ENCODE measurements at regions not wholly inside any gene's neighbourhood (a gene's known extent, or its start where the extent isn't known, plus 50 kb on each side); places are given as distances from the start of the nearest gene placed in this dataset.

DNA sequence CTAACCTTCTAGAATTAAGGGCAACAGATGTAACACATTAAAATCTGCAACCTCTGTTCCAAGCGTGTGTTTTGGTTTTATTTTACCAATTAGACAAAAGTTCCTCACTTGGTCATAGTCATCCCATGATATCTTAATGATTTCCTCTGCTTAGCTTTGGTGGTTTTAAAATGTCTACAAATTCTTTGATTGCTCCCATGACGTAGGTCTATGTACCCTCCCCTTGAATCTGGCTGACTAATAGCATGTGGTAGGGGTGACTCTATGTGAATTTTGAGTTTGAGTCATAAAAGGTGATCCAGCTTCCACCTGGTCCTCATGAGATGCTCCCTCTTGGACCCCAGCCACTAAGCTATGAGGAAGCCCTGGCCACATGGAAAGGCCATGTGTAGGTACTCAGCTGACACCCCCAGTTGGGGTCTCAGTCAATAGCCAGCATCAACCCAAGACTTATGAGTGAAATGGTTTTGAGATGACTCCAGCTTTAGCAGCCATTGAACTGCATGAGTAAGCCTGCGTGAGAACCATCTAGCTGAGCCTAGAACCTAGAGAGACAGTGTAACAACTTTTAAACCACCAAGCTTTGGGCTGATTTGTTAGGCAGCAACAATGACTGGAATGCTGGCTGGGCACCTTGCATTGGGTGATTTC lies 247.1 kb downstream of the MSRB3 start:
- TF ChIP-seq CTCF (IDR thresholded peaks at IDR 0.05; ENCODE audit: unreplicated experiment), result no peak
- DNase-seq (ENCODE audit: low spot score, unreplicated experiment), result no peak
- Mint-ChIP-seq H3K36me3 (ENCODE audit: insufficient read depth) (no peaks in the 10 kb centered on the region), H3K9me3 (ENCODE audit: low read depth) (no peaks in the 10 kb centered on the region), H3K27ac (no peak overlapping the region), H3K4me3 (ENCODE audit: low read depth) (no peak overlapping the region), H3K27me3 (no peaks in the 10 kb centered on the region), H3K4me1 (ENCODE audit: low read depth) (peaks cover 3% of the 10 kb centered on the region)

DNA sequence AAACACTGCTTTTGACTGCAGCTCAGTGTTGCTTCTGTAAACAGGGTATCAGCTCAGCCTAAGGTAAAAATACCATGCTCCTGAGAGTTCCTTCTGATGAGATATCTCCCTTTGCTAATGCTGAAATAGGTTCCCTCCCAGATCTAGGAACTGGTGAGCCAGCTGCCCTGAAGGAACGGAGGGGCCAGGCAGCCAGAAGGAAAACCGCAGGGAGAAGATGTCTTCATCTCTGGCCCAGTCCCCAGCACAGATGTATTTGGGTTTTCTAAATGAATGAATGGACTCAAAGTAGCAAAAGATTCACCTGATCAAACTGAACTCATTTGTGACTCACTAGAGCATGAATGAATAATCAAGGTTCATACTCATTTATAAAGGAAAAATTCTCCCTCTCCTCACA lies 247.8 kb downstream of the MSRB3 start:
- Mint-ChIP-seq H3K9me3 (ENCODE audit: low read depth) (no peaks in the 10 kb centered on the region), H3K27ac (no peak overlapping the region), H3K27me3 (no peaks in the 10 kb centered on the region), H3K4me3 (ENCODE audit: low read depth) (no peak overlapping the region), H3K36me3 (ENCODE audit: insufficient read depth) (no peaks in the 10 kb centered on the region), H3K4me1 (ENCODE audit: low read depth) (no peaks in the 10 kb centered on the region)
- DNase-seq (ENCODE audit: low spot score, unreplicated experiment), result no peak
- no peak for TF ChIP-seq CTCF (IDR thresholded peaks at IDR 0.05; ENCODE audit: unreplicated experiment)

- Mint-ChIP-seq H3K36me3 (ENCODE audit: insufficient read depth) (no peaks in the 10 kb centered on the region), H3K4me3 (ENCODE audit: low read depth) (no peak overlapping the region), H3K4me1 (ENCODE audit: low read depth) (peaks cover 8% of the 10 kb centered on the region), H3K27ac (no peak overlapping the region), H3K9me3 (ENCODE audit: low read depth) (no peaks in the 10 kb centered on the region), H3K27me3 (no peaks in the 10 kb centered on the region)
- TF ChIP-seq CTCF (IDR thresholded peaks at IDR 0.05; ENCODE audit: unreplicated experiment), result no peak
- no peak for DNase-seq (ENCODE audit: low spot score, unreplicated experiment)
Measured at GRCh38 chr12:65528127-65528526, 249.6 kb downstream of the MSRB3 start.

DNA sequence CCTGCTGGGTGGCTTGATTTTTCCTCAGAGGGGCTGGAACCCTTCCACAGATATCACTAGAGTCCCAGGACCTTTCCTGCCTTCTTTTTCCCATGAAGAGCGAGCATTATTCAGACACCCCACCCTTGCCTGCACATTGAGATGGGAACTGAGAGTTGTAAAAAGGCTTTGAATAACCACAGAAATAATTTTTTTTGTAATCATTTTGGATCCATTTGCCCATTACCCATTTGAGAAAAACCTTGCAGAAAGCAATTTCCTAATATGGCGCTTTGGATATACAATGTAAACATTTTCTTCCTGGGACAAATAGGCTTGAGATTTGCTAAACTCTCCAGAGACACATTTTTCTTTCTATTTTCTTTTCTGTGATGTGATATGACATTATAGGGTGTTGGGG lies 250.6 kb downstream of the MSRB3 start:
- Mint-ChIP-seq H3K9me3 (ENCODE audit: low read depth) (no peaks in the 10 kb centered on the region), H3K27ac (no peak overlapping the region), H3K27me3 (no peaks in the 10 kb centered on the region), H3K4me1 (ENCODE audit: low read depth) (peaks cover 16% of the 10 kb centered on the region), H3K4me3 (ENCODE audit: low read depth) (no peak overlapping the region), H3K36me3 (ENCODE audit: insufficient read depth) (no peaks in the 10 kb centered on the region)
- TF ChIP-seq CTCF (IDR thresholded peaks at IDR 0.05; ENCODE audit: unreplicated experiment), result no peak
- DNase-seq (ENCODE audit: low spot score, unreplicated experiment), result no peak

DNA sequence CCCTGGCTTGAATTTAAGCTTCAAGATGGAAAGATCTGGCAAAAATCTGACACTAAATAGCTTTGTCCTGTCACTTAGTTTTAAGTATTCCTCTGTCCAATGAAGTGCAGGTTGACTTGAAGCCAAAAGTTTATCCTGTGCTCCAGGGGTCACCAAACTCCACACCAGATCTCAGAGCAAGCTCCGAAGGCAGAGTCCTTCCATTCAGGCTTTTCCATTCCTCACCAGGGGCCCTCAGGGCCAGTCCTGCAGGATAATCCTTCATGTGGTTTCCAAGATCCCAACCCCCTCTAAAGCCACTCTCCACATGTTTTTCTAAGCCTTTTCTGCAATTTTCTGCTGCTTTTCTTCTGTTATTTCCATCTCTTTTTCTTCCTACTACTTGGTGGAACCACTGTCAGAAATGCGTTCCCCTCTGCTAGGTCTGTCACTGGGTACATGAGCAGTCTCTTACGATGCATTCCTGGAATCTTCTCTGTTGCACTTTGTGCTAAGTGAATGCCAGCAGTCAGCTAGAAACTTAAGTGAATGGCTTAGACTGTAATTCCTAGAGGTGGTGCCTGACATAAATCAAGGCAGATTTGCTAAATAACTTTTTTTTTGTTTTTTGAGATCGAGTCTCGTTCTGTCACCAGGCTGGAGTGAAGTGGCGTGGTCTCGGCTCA lies 251.4 kb downstream of the MSRB3 start:
- H3K9me3 Mint-ChIP-seq (ENCODE audit: low read depth), result no peaks in the 10 kb centered on the region

More for the DNA sequence above, 251.4 kb downstream of the MSRB3 start:
- Mint-ChIP-seq H3K27me3 (no peaks in the 10 kb centered on the region), H3K36me3 (ENCODE audit: insufficient read depth) (no peaks in the 10 kb centered on the region), H3K4me3 (ENCODE audit: low read depth) (no peak overlapping the region), H3K4me1 (ENCODE audit: low read depth) (peaks cover 24% of the 10 kb centered on the region), H3K27ac (peak overlapping the region; percentile 53)
- DNase-seq (ENCODE audit: low spot score, unreplicated experiment), result no peak
- no peak for TF ChIP-seq CTCF (IDR thresholded peaks at IDR 0.05; ENCODE audit: unreplicated experiment)
